ENCODE measurements at regions not wholly inside any gene's neighbourhood (a gene's known extent, or its start where the extent isn't known, plus 50 kb on each side); places are given as distances from the start of the nearest gene placed in this dataset.

- Mint-ChIP-seq H3K4me1 (peaks cover 63% of the 10 kb centered on the region), H3K4me3 (peak overlapping the region; percentile 62 to 98)
These were observed 97.4 kb downstream of the RFLNA start for GRCh38 chr12:124392271-124392666.

More at GRCh38 chr12:124392271-124392666, 97.4 kb downstream of the RFLNA start:
- H3K36me3 Mint-ChIP-seq, result peaks cover 36 to 41% of the 10 kb centered on the region in 2 donors
- H3K36me3 ChIP-seq (replicated peaks in 1 of 2; ENCODE audit: control insufficient read depth in 1 of 2, insufficient read depth in 2 of 2, low read length in 2 of 2), result peaks cover 34 to 40% of the 10 kb centered on the region in 2 donors
- peaks cover 61% of the 10 kb centered on the region for H4K20me1 ChIP-seq (ENCODE audit: insufficient read depth, low read length)
- peak overlapping the region; percentile 98 for H3K9ac ChIP-seq (ENCODE audit: insufficient read depth, low read length, poor library complexity, severe bottlenecking)
- no peak overlapping the region for H2AFZ ChIP-seq (ENCODE audit: insufficient read depth, low read depth, low read length, poor library complexity, severe bottlenecking)
- H3K27me3 Mint-ChIP-seq (ENCODE audit: low read depth in 3 of 3), result peaks cover 0 to 2% (median 2%) of the 10 kb centered on the region in 3 donors
- H3K27ac Mint-ChIP-seq, result peak overlapping the region; percentile 99 to 100 (median 100)
- peak; percentile 82 to 87 (median 83) for DNase-seq
- H3K27ac ChIP-seq (ENCODE audit: low read depth in 1 of 2, low read length in 2 of 2), result peak overlapping the region; percentile 99 to 100
- peaks cover 21% of the 10 kb centered on the region for H3K79me2 ChIP-seq (ENCODE audit: insufficient read depth, low read length)
- peak overlapping the region; percentile 88 for H3K4me2 ChIP-seq (replicated peaks; ENCODE audit: extremely low read depth, low read length, poor library complexity, severe bottlenecking)
- intact Hi-C loops (cut with micrococcal nuclease), result loop anchor here (5.0 to 10.0 kb wide), 4 partner anchors 60 to 293 kb away; partner anchors contain the start of gene NCOR2 (in 1 of the 2)
- H3K9me3 ChIP-seq (replicated peaks in 1 of 2; ENCODE audit: control insufficient read depth in 1 of 2, insufficient read depth in 1 of 2, low read length in 2 of 2), result no peaks in the 10 kb centered on the region
- 3% methylated on average over 12 of the region's 16 CpGs for WGBS (ENCODE audit: insufficient coverage)
- peak; percentile 69 for TF ChIP-seq CTCF (IDR thresholded peaks at IDR 0.05)
- H3K9me3 Mint-ChIP-seq, result peaks cover 0 to 1% (median 0%) of the 10 kb centered on the region in 7 donors
- no peaks in the 10 kb centered on the region for H3K27me3 ChIP-seq (ENCODE audit: control insufficient read depth in 2 of 2, insufficient read depth in 2 of 2, low read length in 2 of 2)
- H3K4me3 ChIP-seq (replicated peaks in 1 of 3; ENCODE audit: low read depth in 2 of 3, low read length in 3 of 3), result no peak overlapping the region
- peaks cover 70 to 76% of the 10 kb centered on the region in 2 donors for H3K4me1 ChIP-seq (ENCODE audit: control insufficient read depth in 1 of 2, insufficient read depth in 2 of 2, low read length in 2 of 2)
